KMS-11 (cell line): ENCODE measurements at regions not wholly inside any gene's neighbourhood (a gene's known extent, or its start where the extent isn't known, plus 50 kb on each side); places are given as distances from the start of the nearest gene placed in this dataset.

Source experiments
- H2AFZ ChIP-seq: fragments of 200-600 bp; sonication (generic); 2 replicates; pipeline ENCODE4 v1.6.1; 2016; ENCODE audit warnings: antibody characterized with exemption, mixed run types, low read depth
- H3K27ac ChIP-seq: fragments of 200-600 bp; sonication (generic); 2 replicates; pipeline ENCODE4 v1.6.1; 2016; ENCODE audit warnings: mild to moderate bottlenecking, mixed run types
- H3K27me3 ChIP-seq: fragments of 200-600 bp; sonication (generic); 2 replicates; pipeline ENCODE4 v1.6.1; 2017; ENCODE audit warnings: mild to moderate bottlenecking, low read depth, mixed run types, moderate library complexity; ENCODE audit not compliant: insufficient read depth
- H3K36me3 ChIP-seq: fragments of 200-600 bp; sonication (generic); 2 replicates; pipeline ENCODE4 v1.6.1; 2017; ENCODE audit warnings: mild to moderate bottlenecking, mixed run types; ENCODE audit not compliant: insufficient read depth
- H3K4me1 ChIP-seq: fragments of 200-600 bp; sonication (generic); 2 replicates; pipeline ENCODE4 v1.6.1; 2016; ENCODE audit warnings: mild to moderate bottlenecking, low read depth, mixed run types; ENCODE audit not compliant: poor library complexity, severe bottlenecking
- H3K4me2 ChIP-seq: fragments of 200-600 bp; sonication (generic); 2 replicates; pipeline ENCODE4 v1.7.0; 2016; ENCODE audit warnings: mild to moderate bottlenecking, mixed run types
- H3K4me3 ChIP-seq: fragments of 200-600 bp; sonication (generic); IDR thresholded peaks from 2 replicates; pipeline ENCODE4 v1.6.1; 2017; ENCODE audit warnings: low read depth, low read length, mixed read lengths; ENCODE audit not compliant: insufficient read depth
- H3K79me2 ChIP-seq: fragments of 200-600 bp; sonication (generic); 2 replicates; pipeline ENCODE4 v1.6.1; 2016; ENCODE audit warnings: low read depth, mixed run types; ENCODE audit not compliant: insufficient read depth
- H3K9ac ChIP-seq: fragments of 200-600 bp; sonication (generic); 2 replicates; pipeline ENCODE4 v1.6.1; 2016; ENCODE audit warnings: mild to moderate bottlenecking, mixed run types
- H4K20me1 ChIP-seq: fragments of 200-600 bp; sonication (generic); 2 replicates; pipeline ENCODE4 v1.6.1; 2016; ENCODE audit warnings: mild to moderate bottlenecking, mixed run types; ENCODE audit not compliant: insufficient read depth
- TF ChIP-seq, protein P1 (sequence below): fragments of 200-600 bp; sonication (generic); conservative IDR thresholded peaks from 2 replicates; pipeline ENCODE4 v1.6.1; 2017; ENCODE audit warnings: low read depth, mild to moderate bottlenecking, antibody characterized with exemption, low read length, moderate library complexity, mixed read lengths

DNA sequence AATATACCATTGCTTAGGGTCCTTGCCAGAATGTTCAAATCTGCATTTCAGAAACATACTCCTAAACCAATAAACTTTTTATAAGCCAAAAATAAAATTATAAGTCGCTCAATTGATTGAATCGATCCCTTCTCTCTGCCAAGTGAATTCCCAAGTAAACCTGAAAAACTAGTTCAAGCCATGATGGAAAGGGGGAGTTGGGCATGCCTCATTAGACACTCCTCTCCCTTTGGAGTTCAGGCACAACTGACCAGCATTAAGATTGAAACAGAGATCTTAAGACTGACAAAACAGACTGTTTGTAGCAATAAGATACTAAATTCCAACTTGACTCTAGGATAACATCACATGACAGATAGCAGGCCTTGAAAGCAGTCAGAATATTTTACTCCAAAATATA lies 113.7 kb upstream of the RASGRP1 start:
- TF ChIP-seq, protein P1, sequence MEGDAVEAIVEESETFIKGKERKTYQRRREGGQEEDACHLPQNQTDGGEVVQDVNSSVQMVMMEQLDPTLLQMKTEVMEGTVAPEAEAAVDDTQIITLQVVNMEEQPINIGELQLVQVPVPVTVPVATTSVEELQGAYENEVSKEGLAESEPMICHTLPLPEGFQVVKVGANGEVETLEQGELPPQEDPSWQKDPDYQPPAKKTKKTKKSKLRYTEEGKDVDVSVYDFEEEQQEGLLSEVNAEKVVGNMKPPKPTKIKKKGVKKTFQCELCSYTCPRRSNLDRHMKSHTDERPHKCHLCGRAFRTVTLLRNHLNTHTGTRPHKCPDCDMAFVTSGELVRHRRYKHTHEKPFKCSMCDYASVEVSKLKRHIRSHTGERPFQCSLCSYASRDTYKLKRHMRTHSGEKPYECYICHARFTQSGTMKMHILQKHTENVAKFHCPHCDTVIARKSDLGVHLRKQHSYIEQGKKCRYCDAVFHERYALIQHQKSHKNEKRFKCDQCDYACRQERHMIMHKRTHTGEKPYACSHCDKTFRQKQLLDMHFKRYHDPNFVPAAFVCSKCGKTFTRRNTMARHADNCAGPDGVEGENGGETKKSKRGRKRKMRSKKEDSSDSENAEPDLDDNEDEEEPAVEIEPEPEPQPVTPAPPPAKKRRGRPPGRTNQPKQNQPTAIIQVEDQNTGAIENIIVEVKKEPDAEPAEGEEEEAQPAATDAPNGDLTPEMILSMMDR: no peak
- Histone ChIP-seq H2AFZ (no peak overlapping the region), H3K79me2 (no peaks in the 10 kb centered on the region)

DNA sequence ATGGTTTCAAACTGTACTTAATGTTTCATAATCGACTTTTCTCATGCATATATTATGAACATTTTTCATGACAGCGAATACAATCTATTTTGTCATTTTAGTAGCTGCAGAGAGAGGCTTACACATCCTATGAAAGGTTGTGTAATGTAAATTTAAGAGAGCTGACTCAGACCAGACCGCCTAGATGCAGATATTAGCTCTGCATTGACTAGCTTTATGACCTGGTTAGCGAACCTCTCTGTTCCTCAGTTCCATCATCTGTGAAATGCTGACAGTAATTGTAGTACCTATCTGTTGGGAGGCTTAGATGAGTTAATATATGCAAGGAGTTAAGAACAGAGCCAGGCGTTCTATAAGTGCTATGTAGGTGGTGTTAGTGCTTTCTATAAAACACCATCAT lies 116.2 kb upstream of the RASGRP1 start:
- H3K4me3 ChIP-seq: no peak overlapping the region
- H3K9ac ChIP-seq: no peak overlapping the region
- no peak overlapping the region for H3K4me2 ChIP-seq
- H3K4me1 ChIP-seq: no peaks in the 10 kb centered on the region
- no peak overlapping the region for H2AFZ ChIP-seq
- no peaks in the 10 kb centered on the region for H3K36me3 ChIP-seq
- no peak overlapping the region for H3K27ac ChIP-seq
- H3K27me3 ChIP-seq: no peaks in the 10 kb centered on the region
- TF ChIP-seq, protein P1: no peak
- H3K79me2 ChIP-seq: no peaks in the 10 kb centered on the region
- no peaks in the 10 kb centered on the region for H4K20me1 ChIP-seq

More for the DNA sequence above, 113.7 kb upstream of the RASGRP1 start:
- Histone ChIP-seq H3K4me2 (no peak overlapping the region), H3K9ac (no peak overlapping the region), H3K27ac (no peak overlapping the region), H3K4me1 (no peaks in the 10 kb centered on the region), H3K4me3 (no peak overlapping the region), H3K36me3 (no peaks in the 10 kb centered on the region), H3K27me3 (no peaks in the 10 kb centered on the region), H4K20me1 (no peaks in the 10 kb centered on the region)

DNA sequence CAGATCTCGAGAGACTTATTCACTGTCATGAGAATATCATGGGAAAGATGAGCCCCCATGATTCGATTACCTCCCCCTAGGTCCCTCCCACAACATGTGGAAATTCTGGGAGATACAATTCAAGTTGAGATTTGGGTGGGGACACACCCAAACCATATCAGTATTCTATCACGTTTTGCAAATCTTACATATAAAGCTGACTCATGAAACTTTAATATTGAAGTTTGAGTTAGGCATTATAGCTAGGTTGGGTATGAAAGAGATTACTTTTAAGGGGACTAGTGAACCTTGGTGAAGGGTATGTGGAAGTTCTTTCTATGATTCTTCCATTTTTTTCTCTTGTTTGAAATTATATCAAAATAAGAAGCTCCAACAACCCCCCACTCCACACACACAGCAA lies 117.7 kb upstream of the RASGRP1 start:
- Histone ChIP-seq H3K27ac (no peak overlapping the region), H3K4me1 (no peaks in the 10 kb centered on the region), H3K4me3 (no peak overlapping the region), H3K27me3 (no peaks in the 10 kb centered on the region), H2AFZ (no peak overlapping the region), H3K9ac (no peak overlapping the region), H3K4me2 (no peak overlapping the region), H3K36me3 (no peaks in the 10 kb centered on the region), H3K79me2 (no peaks in the 10 kb centered on the region), H4K20me1 (no peaks in the 10 kb centered on the region)
- TF ChIP-seq, protein P1: no peak

DNA sequence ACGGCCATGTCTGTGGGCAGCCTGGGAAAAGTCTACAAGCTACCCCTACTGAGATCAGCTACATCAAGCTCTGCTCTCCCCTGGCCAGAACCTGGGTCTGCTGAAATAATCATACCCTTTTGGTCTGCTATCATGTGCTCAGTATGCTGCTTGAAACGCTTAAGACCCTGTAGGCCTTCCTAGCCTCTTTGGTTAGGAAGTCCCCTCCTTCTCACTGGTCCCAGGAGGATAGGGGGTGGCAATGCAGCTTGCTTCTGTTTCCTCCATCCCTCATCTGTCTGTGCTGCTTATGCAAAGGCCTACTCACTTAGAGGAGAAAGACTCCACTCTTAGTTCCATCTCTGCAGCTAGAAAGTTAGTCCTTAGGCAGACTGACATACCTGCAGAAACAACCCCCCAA lies 118.2 kb upstream of the RASGRP1 start:
- H3K27ac ChIP-seq: no peak overlapping the region
- no peaks in the 10 kb centered on the region for H3K4me1 ChIP-seq
- no peak overlapping the region for H3K9ac ChIP-seq
- no peaks in the 10 kb centered on the region for H3K36me3 ChIP-seq
- no peaks in the 10 kb centered on the region for H4K20me1 ChIP-seq
- no peaks in the 10 kb centered on the region for H3K79me2 ChIP-seq
- no peak overlapping the region for H3K4me2 ChIP-seq
- H3K4me3 ChIP-seq: no peak overlapping the region
- H3K27me3 ChIP-seq: no peaks in the 10 kb centered on the region
- TF ChIP-seq, protein P1: no peak
- no peak overlapping the region for H2AFZ ChIP-seq
